ENCODE measurements at regions not wholly inside any gene's neighbourhood (a gene's known extent, or its start where the extent isn't known, plus 50 kb on each side); places are given as distances from the start of the nearest gene placed in this dataset.

DNA sequence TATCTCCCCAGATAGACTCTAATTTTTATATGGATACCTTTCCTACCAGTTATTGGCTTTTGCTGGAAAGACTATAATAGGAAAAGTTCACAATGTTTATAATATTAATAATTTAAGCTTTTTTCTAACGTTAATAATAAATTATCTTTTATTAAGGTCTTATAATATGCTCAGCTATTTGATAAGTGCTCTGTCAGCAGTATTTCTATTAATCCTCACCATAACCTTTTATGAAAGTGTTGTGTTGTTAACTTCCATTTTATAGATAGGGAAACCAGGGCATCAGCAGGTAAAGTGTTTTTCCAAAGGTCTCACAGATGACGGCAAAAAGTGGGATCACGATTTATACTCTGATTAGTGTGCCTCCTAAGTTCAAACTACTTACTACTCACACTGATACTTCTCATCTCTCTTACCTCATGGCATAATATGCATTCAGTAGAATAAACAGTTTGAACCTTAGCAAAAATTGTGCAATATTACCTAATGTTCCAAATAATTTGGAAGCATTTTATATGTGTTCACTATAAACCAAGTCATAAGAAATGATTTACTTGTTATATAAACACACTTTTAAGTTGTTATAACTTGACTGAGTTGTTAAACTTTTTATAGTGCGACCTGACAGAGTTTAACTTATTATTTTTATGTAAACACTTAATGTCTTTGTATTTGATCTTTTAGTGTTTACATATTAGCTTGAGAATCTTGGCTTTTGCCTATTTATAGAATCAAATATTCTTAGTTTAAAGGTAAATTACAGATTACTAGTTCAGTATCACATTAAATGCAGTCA is 274.9 kb upstream of the DCBLD2 start:
- H3K36me3 ChIP-seq, result no peaks in the 10 kb centered on the region
- no peaks in the 10 kb centered on the region for H3K9me3 ChIP-seq
- H3K4me3 ChIP-seq, result no peak overlapping the region
- H3K4me1 ChIP-seq, result no peaks in the 10 kb centered on the region
- intact Hi-C loops (cut with DNase I; ENCODE audit: low total_unique reads), result no loop called here
- H3K27me3 ChIP-seq, result no peaks in the 10 kb centered on the region
- H3K27ac ChIP-seq, result no peak overlapping the region
- DNase-seq, result no peak
- TF ChIP-seq POLR2A (IDR thresholded peaks at IDR 0.05), result no peak
- TF ChIP-seq, protein P1, sequence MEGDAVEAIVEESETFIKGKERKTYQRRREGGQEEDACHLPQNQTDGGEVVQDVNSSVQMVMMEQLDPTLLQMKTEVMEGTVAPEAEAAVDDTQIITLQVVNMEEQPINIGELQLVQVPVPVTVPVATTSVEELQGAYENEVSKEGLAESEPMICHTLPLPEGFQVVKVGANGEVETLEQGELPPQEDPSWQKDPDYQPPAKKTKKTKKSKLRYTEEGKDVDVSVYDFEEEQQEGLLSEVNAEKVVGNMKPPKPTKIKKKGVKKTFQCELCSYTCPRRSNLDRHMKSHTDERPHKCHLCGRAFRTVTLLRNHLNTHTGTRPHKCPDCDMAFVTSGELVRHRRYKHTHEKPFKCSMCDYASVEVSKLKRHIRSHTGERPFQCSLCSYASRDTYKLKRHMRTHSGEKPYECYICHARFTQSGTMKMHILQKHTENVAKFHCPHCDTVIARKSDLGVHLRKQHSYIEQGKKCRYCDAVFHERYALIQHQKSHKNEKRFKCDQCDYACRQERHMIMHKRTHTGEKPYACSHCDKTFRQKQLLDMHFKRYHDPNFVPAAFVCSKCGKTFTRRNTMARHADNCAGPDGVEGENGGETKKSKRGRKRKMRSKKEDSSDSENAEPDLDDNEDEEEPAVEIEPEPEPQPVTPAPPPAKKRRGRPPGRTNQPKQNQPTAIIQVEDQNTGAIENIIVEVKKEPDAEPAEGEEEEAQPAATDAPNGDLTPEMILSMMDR (IDR thresholded peaks at IDR 0.05), result no peak

DNA sequence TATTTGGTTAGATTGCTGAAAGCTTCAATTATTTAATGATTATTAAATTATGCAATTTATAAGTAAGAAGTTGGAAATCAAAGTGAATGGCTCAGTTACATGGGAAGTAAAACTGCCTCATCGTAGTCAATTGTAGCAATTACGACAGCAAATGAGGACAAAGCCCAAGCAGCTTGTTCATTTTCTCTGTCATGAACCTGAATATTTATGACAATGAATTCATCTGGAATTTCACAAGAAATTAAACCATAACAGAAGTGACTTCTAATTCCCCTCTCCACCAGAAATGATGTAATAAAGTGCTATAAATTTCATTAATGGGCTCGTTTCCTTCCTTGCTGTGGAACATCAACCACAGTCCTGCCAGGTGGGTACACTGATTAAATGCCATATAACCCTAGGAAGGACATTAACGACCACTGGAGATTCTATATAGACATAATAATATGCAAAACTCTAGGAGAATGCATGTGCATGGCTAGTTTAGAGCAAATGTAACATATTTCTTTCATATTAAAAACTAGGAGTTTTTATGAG is 273.8 kb upstream of the DCBLD2 start:
- Histone ChIP-seq H3K36me3 (no peaks in the 10 kb centered on the region), H3K27me3 (no peaks in the 10 kb centered on the region), H3K4me1 (no peaks in the 10 kb centered on the region), H3K4me3 (no peak overlapping the region), H3K9me3 (no peaks in the 10 kb centered on the region), H3K27ac (no peak overlapping the region)
- DNase-seq, result no peak
- TF ChIP-seq, protein P1 (IDR thresholded peaks at IDR 0.05), result no peak
- intact Hi-C loops (cut with DNase I; ENCODE audit: low total_unique reads), result no loop called here

DNA sequence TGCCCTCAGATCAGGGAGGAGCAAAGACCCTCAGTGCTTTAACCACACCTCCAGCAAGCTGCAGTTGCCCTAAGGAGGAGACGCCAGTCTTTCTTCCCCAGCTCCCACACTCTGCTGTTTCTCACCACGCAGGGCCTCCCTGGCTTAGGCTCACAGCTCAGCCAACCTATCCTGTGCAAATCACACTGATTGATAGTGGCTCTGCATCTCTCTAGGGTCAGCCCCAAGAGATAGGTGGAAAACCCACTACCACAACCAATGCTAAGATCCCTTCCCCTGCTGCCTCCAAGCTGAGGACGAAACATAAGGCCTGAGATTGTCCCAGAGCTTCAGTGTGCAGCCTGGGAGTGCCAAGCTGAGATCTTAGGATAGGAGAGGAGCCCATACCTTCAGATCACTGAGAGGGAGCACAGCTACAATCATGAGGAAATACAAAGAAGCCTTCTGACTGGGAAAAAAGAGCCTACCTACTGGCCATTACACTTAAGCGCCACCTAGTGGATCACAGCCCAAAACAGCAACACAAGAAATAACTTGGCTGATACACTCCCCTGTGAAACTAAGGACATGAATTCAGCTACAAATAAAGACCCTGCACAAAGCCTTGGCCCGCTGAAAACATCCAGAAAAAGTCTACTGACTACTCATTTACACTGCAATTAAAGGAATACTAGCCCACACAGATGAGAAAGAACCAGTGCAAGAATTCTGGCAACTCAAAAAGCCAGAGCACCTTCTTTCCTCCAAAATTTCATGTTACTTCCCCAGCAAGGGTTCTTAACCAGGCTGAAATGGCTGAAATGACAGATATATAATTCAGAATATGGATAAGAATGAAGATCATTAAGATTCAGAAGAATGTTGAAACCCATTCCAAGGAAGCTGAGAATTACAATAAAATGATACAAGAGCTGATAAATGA is 271.5 kb upstream of the DCBLD2 start:
- TF ChIP-seq, protein P1 (IDR thresholded peaks at IDR 0.05), result peak in 2 of 4 experiments; percentile 14 to 27
- no peak for TF ChIP-seq POLR2A (IDR thresholded peaks at IDR 0.05)
- no peak overlapping the region for H3K27ac ChIP-seq
- no peaks in the 10 kb centered on the region for H3K36me3 ChIP-seq
- intact Hi-C loops (cut with DNase I; ENCODE audit: low total_unique reads), result no loop called here
- no peaks in the 10 kb centered on the region for H3K9me3 ChIP-seq
- H3K27me3 ChIP-seq, result no peaks in the 10 kb centered on the region
- DNase-seq, result no peak
- H3K4me1 ChIP-seq, result no peaks in the 10 kb centered on the region
- H3K4me3 ChIP-seq, result no peak overlapping the region

DNA sequence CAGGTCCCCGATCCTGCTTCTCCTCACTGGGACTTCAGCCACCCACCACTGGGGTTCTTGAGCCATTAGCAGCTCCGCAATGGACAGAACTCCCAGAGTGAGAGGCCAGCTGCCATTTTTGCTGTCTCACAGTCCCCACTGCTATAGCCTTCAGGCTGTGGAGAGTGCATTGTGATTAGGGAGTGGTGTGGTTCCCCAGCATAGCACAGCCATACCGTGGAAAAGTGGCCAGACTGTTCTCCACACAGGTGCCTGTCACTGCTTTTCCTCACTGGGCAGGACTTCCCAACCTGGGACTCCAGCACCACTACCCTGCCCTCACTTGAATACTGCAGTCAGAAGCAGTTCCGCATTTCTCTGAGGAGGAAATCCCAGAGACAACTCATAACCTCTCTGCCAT is 270.3 kb upstream of the DCBLD2 start:
- H3K4me1 ChIP-seq, result no peaks in the 10 kb centered on the region
- no peak overlapping the region for H3K4me3 ChIP-seq
- no peak overlapping the region for H3K27ac ChIP-seq
- H3K27me3 ChIP-seq, result no peaks in the 10 kb centered on the region
- H3K36me3 ChIP-seq, result no peaks in the 10 kb centered on the region
- intact Hi-C loops (cut with DNase I; ENCODE audit: low total_unique reads), result no loop called here
- no peak for DNase-seq
- TF ChIP-seq, protein P1 (IDR thresholded peaks at IDR 0.05), result no peak
- no peak for TF ChIP-seq POLR2A (IDR thresholded peaks at IDR 0.05)
- H3K9me3 ChIP-seq, result no peaks in the 10 kb centered on the region

All from uterus (tissue), 3 donors.